MG63 (cell line): ENCODE measurements at regions not wholly inside any gene's neighbourhood (a gene's known extent, or its start where the extent isn't known, plus 50 kb on each side); places are given as distances from the start of the nearest gene placed in this dataset.

Source experiments
- DNase-seq: peaks from one replicate; pipeline ENCODE4 v3.0.0-alpha.2; 2020
- H3K27me3 ChIP-seq: fragments of 250-450 bp; sonication (Bioruptor Pico); 2 replicates; pipeline ENCODE4 v1.5.1; 2020; ENCODE audit warnings: mild to moderate bottlenecking, moderate library complexity
- H3K36me3 ChIP-seq: fragments of 250-450 bp; sonication (Bioruptor Pico); 2 replicates; pipeline ENCODE4 v1.5.1; 2020; ENCODE audit warnings: mild to moderate bottlenecking, moderate library complexity
- H3K4me3 ChIP-seq: fragments of 250-450 bp; sonication (Bioruptor Pico); 2 replicates; pipeline ENCODE4 v1.5.1; 2020; ENCODE audit warnings: mild to moderate bottlenecking, moderate library complexity
- H3K9me3 ChIP-seq: fragments of 250-450 bp; sonication (Bioruptor Pico); 2 replicates; pipeline ENCODE4 v1.5.1; 2020; ENCODE audit warnings: mild to moderate bottlenecking, moderate library complexity

DNA sequence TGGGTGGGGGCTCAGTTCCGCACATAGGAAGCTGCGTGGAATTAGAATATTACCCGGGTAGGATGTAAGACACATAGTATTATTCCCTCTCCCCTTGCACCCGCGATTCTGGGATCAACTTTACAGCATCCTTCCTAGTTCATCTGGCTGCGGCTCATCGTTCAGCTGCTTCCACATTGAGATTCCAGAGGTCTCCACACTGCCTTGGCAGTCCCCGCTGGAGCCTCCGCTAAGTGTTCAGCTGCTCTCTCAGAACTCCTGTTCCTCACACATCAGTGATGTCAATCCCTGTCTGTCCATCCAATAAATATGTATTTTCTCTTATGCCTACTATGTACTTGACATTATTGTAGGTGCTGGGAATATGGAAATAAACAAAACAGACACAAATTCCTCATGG lies 135.6 kb upstream of the SYT6 start:
- Histone ChIP-seq H3K36me3 (no peaks in the 10 kb centered on the region), H3K27me3 (no peaks in the 10 kb centered on the region), H3K9me3 (no peaks in the 10 kb centered on the region), H3K4me3 (no peak overlapping the region)
- DNase-seq, result no peak

- Histone ChIP-seq H3K27me3 (no peaks in the 10 kb centered on the region), H3K36me3 (no peaks in the 10 kb centered on the region), H3K4me3 (no peak overlapping the region), H3K9me3 (no peaks in the 10 kb centered on the region)
- DNase-seq, result no peak
Observed at GRCh38 chr1:114286960-114287359, 133.3 kb upstream of the SYT6 start.

- no peaks in the 10 kb centered on the region for H3K36me3 ChIP-seq
- H3K27me3 ChIP-seq, result no peaks in the 10 kb centered on the region
- peak; percentile 7 for DNase-seq
- H3K9me3 ChIP-seq, result no peaks in the 10 kb centered on the region
- H3K4me3 ChIP-seq, result no peak overlapping the region
Observed at GRCh38 chr1:114286179-114286578, 132.5 kb upstream of the SYT6 start.

DNA sequence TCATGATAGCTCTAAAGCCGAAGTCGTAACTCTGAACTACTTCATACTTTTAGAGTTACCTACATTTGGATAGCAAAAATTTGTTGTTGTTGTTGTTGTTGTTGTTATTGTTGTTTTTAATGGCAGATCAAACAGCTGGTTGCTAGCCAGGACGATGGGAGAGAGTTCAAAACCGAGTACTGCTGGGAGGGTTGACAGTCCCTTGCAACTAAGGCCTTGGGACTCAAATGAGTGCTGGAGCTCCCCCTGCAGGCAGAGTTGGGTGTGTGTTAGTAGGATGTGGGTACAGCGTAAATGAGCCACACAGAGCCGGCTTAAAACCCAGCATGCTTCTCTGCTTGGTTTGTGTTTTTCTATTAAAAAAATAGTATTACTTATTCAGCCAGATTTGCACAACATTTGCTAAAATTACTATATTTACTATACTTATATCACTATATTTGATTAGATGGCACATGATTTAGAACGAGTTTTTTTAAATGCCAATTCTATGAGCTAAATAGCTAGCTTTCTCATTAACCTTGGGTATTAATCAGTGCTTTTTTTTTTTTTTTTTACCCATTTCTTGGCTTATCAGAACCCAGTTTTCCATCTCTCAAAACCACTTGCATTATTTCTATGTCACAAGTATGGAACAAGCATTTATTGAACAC lies 129.2 kb upstream of the SYT6 start:
- peak; percentile 76 for DNase-seq
- Histone ChIP-seq H3K36me3 (no peaks in the 10 kb centered on the region), H3K4me3 (no peak overlapping the region), H3K27me3 (peaks cover 3% of the 10 kb centered on the region; the same call in 1 of the 2 replicates), H3K9me3 (no peaks in the 10 kb centered on the region)

DNA sequence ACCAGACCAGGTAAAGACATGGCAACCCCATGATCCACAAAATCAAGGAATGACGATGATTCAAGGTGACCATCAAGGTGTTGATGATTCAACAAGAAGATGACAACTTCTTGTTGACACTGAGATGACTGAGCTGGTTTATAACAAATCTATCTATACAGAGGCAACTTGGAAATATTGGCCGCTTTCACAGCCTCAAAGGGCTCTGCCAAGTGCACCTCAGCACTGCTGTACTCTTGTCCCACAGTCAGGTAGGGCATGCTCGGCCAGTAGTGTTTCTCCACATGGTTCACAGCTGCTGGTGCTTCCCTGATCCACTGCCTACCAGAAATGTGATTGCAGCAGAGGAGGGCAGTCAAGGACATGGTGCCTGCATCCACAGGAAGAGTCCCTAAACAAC lies 125.2 kb upstream of the SYT6 start:
- Histone ChIP-seq H3K9me3 (no peaks in the 10 kb centered on the region), H3K4me3 (no peak overlapping the region), H3K36me3 (no peaks in the 10 kb centered on the region), H3K27me3 (peaks cover 13% of the 10 kb centered on the region)
- no peak for DNase-seq

GRCh38 chr1:114278430-114278829 lies 124.8 kb upstream of the SYT6 start:
- no peaks in the 10 kb centered on the region for H3K36me3 ChIP-seq

DNA sequence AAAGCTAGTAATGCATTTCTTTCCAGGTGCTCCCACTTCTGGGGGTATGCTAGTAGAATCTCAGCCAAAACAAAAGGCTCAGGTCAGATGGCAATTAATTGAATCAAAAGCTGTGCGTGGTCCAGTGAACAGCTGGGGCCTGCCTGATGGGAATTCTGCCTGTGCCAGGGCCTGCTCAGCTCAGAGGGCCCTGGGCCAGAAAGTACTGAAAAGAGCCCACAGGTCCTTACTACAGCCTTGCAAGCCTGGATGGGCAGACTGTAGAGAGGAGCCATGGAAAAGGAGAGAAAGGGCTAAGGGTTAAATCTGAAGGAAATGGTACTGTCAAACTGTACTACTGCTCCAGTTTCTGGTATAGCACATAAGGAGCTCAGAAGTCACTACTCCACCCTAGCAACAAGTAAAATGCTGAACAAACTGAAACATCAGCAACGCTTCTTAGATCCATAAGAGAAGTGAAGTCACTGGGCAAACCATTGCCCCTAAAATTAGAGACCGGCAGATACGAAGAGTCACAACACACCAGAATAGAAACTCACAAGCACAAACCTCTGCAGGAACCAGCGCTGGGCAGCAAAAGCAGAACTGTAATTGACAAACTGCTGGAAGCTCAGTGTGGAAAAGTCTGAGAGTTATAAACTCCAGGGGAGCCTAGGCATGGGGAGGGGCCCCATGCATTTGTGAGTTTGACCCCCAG lies 121.1 kb upstream of the SYT6 start:
- H3K4me3 ChIP-seq, result no peak overlapping the region
- DNase-seq, result no peak

More at GRCh38 chr1:114278430-114278829, 124.8 kb upstream of the SYT6 start:
- no peak overlapping the region for H3K4me3 ChIP-seq
- no peaks in the 10 kb centered on the region for H3K9me3 ChIP-seq
- H3K27me3 ChIP-seq, result peaks cover 13% of the 10 kb centered on the region
- no peak for DNase-seq

GRCh38 chr1:114272593-114272992 lies 118.9 kb upstream of the SYT6 start:
- Histone ChIP-seq H3K36me3 (no peaks in the 10 kb centered on the region), H3K4me3 (no peak overlapping the region), H3K9me3 (no peaks in the 10 kb centered on the region), H3K27me3 (peaks cover 7% of the 10 kb centered on the region)
- no peak for DNase-seq

More for the DNA sequence above, 121.1 kb upstream of the SYT6 start:
- H3K9me3 ChIP-seq, result no peaks in the 10 kb centered on the region
- peaks cover 13% of the 10 kb centered on the region for H3K27me3 ChIP-seq
- H3K36me3 ChIP-seq, result no peaks in the 10 kb centered on the region

GRCh38 chr1:114270718-114271117 lies 117.0 kb upstream of the SYT6 start:
- DNase-seq, result no peak
- Histone ChIP-seq H3K36me3 (no peaks in the 10 kb centered on the region), H3K4me3 (no peak overlapping the region), H3K9me3 (no peaks in the 10 kb centered on the region), H3K27me3 (peaks cover 4% of the 10 kb centered on the region; the same call in 1 of the 2 replicates)

DNA sequence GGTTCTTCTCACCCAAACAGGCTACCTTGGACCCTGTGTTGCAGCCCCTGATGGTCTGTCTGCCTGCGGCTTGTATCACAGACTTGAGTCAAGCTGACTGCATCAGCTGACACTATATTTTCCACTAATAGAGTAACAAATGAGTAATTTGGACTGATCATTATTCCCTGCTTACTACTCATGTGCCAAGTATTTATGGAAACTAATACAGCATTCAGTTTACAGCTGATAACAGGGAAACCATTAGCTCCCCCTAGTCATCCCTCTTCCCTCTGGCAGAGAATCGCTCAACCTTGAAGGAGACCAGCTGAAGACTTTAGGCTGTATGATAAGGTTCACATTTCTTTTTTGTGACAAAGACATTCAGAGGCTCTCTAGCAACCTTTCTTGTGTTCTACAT lies 116.6 kb upstream of the SYT6 start:
- DNase-seq, result no peak
- Histone ChIP-seq H3K9me3 (no peaks in the 10 kb centered on the region), H3K36me3 (no peaks in the 10 kb centered on the region), H3K4me3 (no peak overlapping the region), H3K27me3 (peaks cover 4% of the 10 kb centered on the region; the same call in 1 of the 2 replicates)

- no peaks in the 10 kb centered on the region for H3K36me3 ChIP-seq
- H3K9me3 ChIP-seq, result no peaks in the 10 kb centered on the region
- no peak overlapping the region for H3K4me3 ChIP-seq
- DNase-seq, result no peak
- peaks cover 4% of the 10 kb centered on the region; the same call in 1 of the 2 replicates for H3K27me3 ChIP-seq
Observed at GRCh38 chr1:114269539-114269938, 115.9 kb upstream of the SYT6 start.

DNA sequence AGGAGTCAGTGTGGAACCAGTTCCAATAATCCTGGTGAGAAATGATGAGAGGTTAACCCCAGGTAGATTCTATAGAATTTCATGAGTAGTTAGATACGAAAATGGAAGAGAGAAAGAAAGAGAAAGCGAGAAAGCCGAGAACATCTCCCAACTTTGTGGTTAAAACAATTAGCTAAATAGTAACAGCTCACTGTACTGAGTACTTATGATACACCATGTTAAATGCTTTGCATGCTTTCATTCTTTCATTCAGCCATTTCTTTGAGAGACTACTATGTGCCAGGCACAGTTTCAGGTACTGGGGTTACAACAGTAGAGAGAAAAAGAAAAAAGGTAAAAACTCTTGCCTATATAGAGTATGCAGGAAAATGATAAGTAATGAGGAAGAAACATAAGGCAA lies 109.7 kb upstream of the SYT6 start:
- DNase-seq, result no peak
- H3K9me3 ChIP-seq, result no peaks in the 10 kb centered on the region
- H3K36me3 ChIP-seq, result no peaks in the 10 kb centered on the region
- H3K27me3 ChIP-seq, result peaks cover 8% of the 10 kb centered on the region; the same call in 1 of the 2 replicates
- no peak overlapping the region for H3K4me3 ChIP-seq

DNA sequence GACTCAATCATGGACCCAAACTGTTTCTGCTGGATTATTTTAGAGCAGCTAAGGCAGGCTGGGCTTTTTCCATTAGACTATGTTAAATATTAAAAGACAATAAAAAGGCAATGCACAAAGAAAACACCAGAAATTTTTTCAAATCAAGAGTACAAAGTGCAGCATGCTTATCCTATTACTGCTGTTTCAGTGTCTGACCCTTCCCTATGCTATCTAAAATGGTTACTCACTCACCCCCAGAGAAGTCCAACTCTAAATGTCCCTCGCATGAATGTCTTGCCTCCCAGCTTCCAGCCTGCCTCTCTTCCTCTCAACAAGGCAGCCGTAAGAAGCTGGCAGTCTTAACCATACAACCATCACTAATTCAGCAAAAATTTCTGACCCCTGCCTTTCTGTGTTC lies 108.7 kb upstream of the SYT6 start:
- H3K9me3 ChIP-seq, result no peaks in the 10 kb centered on the region
- DNase-seq, result no peak
- H3K27me3 ChIP-seq, result peaks cover 8% of the 10 kb centered on the region; the same call in 1 of the 2 replicates
- H3K36me3 ChIP-seq, result no peaks in the 10 kb centered on the region
- no peak overlapping the region for H3K4me3 ChIP-seq

GRCh38 chr1:114260805-114261484 lies 107.3 kb upstream of the SYT6 start:
- Histone ChIP-seq H3K36me3 (no peaks in the 10 kb centered on the region), H3K27me3 (peaks cover 4% of the 10 kb centered on the region; the same call in 1 of the 2 replicates), H3K4me3 (no peak overlapping the region), H3K9me3 (no peaks in the 10 kb centered on the region)
- DNase-seq, result no peak

DNA sequence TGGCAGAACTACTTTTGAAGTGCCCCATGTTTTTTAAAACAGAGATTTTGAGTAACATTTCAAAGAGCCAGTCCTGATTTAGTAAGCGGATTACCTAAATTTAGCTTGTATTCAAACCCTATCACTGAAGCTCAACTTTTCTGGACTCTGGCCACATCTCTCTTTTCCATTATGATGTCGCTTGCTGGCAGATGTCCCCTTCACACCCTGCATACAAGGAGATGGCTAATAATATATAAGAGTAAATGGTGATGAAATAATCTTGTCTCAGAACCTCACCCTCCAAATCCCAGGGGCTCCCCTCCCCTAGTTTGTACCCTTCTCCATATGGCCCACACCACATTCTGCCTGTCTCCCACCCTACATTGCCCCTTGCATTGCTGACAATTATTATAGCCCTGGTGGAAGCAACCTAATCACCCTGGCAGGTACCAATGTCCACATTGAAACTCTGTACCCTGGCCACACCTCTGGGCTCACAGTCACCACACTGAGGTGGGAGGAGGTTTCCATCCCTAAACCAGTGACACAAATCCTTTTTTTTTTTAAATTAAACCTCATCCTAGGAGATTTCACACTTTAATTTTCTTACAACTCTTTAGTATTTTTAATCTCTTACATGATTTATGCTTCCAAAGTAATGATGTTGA lies 106.0 kb upstream of the SYT6 start:
- Histone ChIP-seq H3K9me3 (peaks cover 2% of the 10 kb centered on the region; the same call in 1 of the 2 replicates), H3K27me3 (peaks cover 4% of the 10 kb centered on the region; the same call in 1 of the 2 replicates), H3K4me3 (no peak overlapping the region), H3K36me3 (no peaks in the 10 kb centered on the region)
- no peak for DNase-seq

- H3K9me3 ChIP-seq, result peaks cover 3% of the 10 kb centered on the region; the same call in 1 of the 2 replicates
- no peaks in the 10 kb centered on the region for H3K36me3 ChIP-seq
- DNase-seq, result no peak
- H3K27me3 ChIP-seq, result peaks cover 3% of the 10 kb centered on the region; the same call in 1 of the 2 replicates
- H3K4me3 ChIP-seq, result no peak overlapping the region
Observed at GRCh38 chr1:114258633-114259032, 105.0 kb upstream of the SYT6 start.

DNA sequence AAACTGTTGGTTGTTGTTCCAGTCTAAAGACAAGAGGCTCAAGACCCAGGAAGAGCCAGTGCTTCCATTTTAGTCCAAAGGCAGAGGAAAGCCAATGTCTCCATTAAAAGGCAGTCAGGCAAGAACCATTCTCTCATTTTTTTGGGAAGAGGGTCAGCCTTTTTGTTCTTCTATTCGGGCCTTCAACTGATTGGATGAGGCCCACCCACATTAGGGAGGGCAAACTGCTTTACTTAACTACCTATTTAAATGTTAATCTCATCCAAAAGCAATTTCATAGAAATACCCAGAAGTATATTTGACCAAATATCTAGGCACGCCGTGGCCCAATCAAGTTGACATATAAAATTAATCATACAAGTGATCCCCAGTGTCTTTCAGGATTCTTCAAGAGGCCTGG lies 104.4 kb upstream of the SYT6 start:
- DNase-seq, result no peak
- no peaks in the 10 kb centered on the region for H3K36me3 ChIP-seq
- no peak overlapping the region for H3K4me3 ChIP-seq
- peaks cover 3% of the 10 kb centered on the region; the same call in 1 of the 2 replicates for H3K9me3 ChIP-seq
- no peaks in the 10 kb centered on the region; the same call in 1 of the 2 replicates for H3K27me3 ChIP-seq
